K562 (cell line): ENCODE measurements at regions not wholly inside any gene's neighbourhood (a gene's known extent, or its start where the extent isn't known, plus 50 kb on each side); places are given as distances from the start of the nearest gene placed in this dataset.

Source experiments
- BACH1 ChIP-seq: fragments of 200-800 bp; sonication (Bioruptor generic); IDR thresholded peaks from 2 replicates; pipeline ENCODE4 v1.6.1; 2016; ENCODE audit warnings: missing genetic modification characterization, missing compliant biosample characterization
- FOS ChIP-seq: IDR thresholded peaks from 3 replicates; pipeline ENCODE4 v1.6.1; 2011; ENCODE audit not compliant: insufficient read length; ENCODE audit errors: extremely low read depth
- MYBL2 ChIP-seq, 2 experiments: fragments of 450-650 bp in 1 of 2; sonication (generic) in 1 of 2; formaldehyde crosslinking in 1 of 2; IDR thresholded peaks; 2 replicates each; pipeline versions ENCODE4 v1.6.1 to v1.8.1; 2017 to 2022; ENCODE audit warnings: borderline replicate concordance in 1 of 2, inconsistent platforms in 1 of 2, low read depth in 1 of 2, mild to moderate bottlenecking in 1 of 2, missing genetic modification reagents in 1 of 2, moderate library complexity in 1 of 2
- MYC ChIP-seq, 2 experiments: fragments of 250-450 bp in 1 of 2; sonication (Bioruptor Pico) in 1 of 2; IDR thresholded peaks; 2 replicates each; pipeline versions ENCODE4 v1.5.1 to v1.6.1; 2012 to 2021; ENCODE audit warnings: low read depth in 2 of 2, borderline replicate concordance in 1 of 2, improper control_type of control experiment in 1 of 2, low read length in 1 of 2, mild to moderate bottlenecking in 1 of 2, moderate library complexity in 1 of 2
- POLR2AphosphoS5 ChIP-seq: IDR thresholded peaks from 2 replicates; pipeline ENCODE4 v1.6.1; 2011; ENCODE audit warnings: mild to moderate bottlenecking, low read depth, low read length, moderate library complexity; ENCODE audit not compliant: control insufficient read depth, insufficient read depth
- RAD21 ChIP-seq, 2 experiments: fragments of 250-450 bp in 1 of 2; fragments of 450-650 bp in 1 of 2; sonication (Bioruptor Pico) in 1 of 2; formaldehyde crosslinking in 1 of 2; IDR thresholded peaks in 1 of 2; conservative IDR thresholded peaks in 1 of 2; 2 replicates each; pipeline versions ENCODE4 v1.4.0 to v1.8.0; 2020 to 2022; ENCODE audit warnings: mild to moderate bottlenecking in 2 of 2, moderate library complexity in 1 of 2
- SETDB1 ChIP-seq: IDR thresholded peaks from one replicate; pipeline ENCODE4 v1.6.1; 2012; ENCODE audit warnings: low read length, control low read depth, inconsistent platforms
- SIN3A ChIP-seq, 2 experiments: fragments of 150-350 bp in 1 of 2; IDR thresholded peaks; 2 replicates each; pipeline ENCODE4 v1.6.1; 2011 to 2016; ENCODE audit warnings: borderline replicate concordance in 2 of 2, low read depth in 2 of 2, low read length in 2 of 2, mild to moderate bottlenecking in 2 of 2, moderate library complexity in 2 of 2; ENCODE audit not compliant: control insufficient read depth in 1 of 2
- TCF7 ChIP-seq: sonication (generic); IDR thresholded peaks from 2 replicates; pipeline ENCODE4 v1.6.1; 2016; ENCODE audit warnings: antibody characterized with exemption, borderline replicate concordance
- TF ChIP-seq, protein P1 (sequence below), 3 experiments: IDR thresholded peaks in 2 of 3; conservative IDR thresholded peaks in 1 of 3; 2 replicates each; pipeline ENCODE4 v1.5.1; 2011 to 2012; ENCODE audit warnings: low read length in 3 of 3, mild to moderate bottlenecking in 3 of 3, control low read depth in 2 of 3, improper control_type of control experiment in 1 of 3, inconsistent platforms in 1 of 3, low read depth in 1 of 3, mixed read lengths in 1 of 3, moderate library complexity in 1 of 3; ENCODE audit not compliant: insufficient read depth in 2 of 3
- TF ChIP-seq, protein P2 (sequence below): fragments of 250-450 bp; sonication (Bioruptor Pico); IDR thresholded peaks from 2 replicates; pipeline ENCODE4 v1.8.0; 2021; ENCODE audit warnings: moderate library complexity, mild to moderate bottlenecking, inconsistent platforms
- TF ChIP-seq, protein P3 (sequence below): sonication (generic); formaldehyde crosslinking; IDR thresholded peaks from 2 replicates; pipeline ENCODE4 v1.8.1; 2023; ENCODE audit warnings: mild to moderate bottlenecking, missing genetic modification reagents
- TF ChIP-seq, protein P4 (sequence below): sonication (generic); formaldehyde crosslinking; IDR thresholded peaks from 2 replicates; pipeline ENCODE4 v1.8.0; 2023; ENCODE audit warnings: mild to moderate bottlenecking, missing genetic modification reagents
- TF ChIP-seq, protein P5 (sequence below): sonication (generic); formaldehyde crosslinking; IDR thresholded peaks from 2 replicates; pipeline ENCODE4 v1.9.0; 2022; ENCODE audit warnings: mild to moderate bottlenecking, missing genetic modification reagents

DNA sequence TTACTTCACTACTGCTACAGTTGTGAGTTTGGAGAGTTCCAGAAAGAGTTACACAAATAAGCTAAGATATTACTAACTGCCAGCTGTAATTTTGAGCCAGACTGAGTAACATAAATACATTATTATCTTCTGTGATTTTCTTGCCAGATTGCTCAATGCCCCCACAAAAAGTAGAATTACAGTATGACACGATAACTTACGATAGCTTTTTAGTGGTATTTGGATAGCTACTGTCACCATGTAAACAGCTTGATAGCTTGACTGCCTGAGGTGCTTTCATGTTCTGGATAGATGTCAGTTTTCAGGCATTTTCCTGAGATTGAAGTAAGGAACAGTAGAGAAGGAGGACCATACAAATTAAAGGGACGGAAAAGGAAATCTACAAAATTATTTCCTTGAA lies 533.3 kb downstream of the SOCS6 start:
- TF ChIP-seq, protein P1, sequence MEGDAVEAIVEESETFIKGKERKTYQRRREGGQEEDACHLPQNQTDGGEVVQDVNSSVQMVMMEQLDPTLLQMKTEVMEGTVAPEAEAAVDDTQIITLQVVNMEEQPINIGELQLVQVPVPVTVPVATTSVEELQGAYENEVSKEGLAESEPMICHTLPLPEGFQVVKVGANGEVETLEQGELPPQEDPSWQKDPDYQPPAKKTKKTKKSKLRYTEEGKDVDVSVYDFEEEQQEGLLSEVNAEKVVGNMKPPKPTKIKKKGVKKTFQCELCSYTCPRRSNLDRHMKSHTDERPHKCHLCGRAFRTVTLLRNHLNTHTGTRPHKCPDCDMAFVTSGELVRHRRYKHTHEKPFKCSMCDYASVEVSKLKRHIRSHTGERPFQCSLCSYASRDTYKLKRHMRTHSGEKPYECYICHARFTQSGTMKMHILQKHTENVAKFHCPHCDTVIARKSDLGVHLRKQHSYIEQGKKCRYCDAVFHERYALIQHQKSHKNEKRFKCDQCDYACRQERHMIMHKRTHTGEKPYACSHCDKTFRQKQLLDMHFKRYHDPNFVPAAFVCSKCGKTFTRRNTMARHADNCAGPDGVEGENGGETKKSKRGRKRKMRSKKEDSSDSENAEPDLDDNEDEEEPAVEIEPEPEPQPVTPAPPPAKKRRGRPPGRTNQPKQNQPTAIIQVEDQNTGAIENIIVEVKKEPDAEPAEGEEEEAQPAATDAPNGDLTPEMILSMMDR (IDR thresholded peaks at IDR 0.05 in 2 of 3, conservative IDR thresholded peaks at IDR 0.05 in 1 of 3; ENCODE audit: insufficient read depth in 2 of 3, low read depth in 1 of 3, low read length in 3 of 3): no peak
- no peak for TF ChIP-seq POLR2AphosphoS5
- TF ChIP-seq FOS: no peak
- no peak for TF ChIP-seq SETDB1
- no peak for TF ChIP-seq BACH1
- TF ChIP-seq, protein P2, sequence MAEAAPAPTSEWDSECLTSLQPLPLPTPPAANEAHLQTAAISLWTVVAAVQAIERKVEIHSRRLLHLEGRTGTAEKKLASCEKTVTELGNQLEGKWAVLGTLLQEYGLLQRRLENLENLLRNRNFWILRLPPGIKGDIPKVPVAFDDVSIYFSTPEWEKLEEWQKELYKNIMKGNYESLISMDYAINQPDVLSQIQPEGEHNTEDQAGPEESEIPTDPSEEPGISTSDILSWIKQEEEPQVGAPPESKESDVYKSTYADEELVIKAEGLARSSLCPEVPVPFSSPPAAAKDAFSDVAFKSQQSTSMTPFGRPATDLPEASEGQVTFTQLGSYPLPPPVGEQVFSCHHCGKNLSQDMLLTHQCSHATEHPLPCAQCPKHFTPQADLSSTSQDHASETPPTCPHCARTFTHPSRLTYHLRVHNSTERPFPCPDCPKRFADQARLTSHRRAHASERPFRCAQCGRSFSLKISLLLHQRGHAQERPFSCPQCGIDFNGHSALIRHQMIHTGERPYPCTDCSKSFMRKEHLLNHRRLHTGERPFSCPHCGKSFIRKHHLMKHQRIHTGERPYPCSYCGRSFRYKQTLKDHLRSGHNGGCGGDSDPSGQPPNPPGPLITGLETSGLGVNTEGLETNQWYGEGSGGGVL (CRISPR knock-in tag): no peak
- no peak for TF ChIP-seq MYC (IDR thresholded peaks at IDR 0.05; ENCODE audit: low read depth, low read length)
- TF ChIP-seq MYC (CRISPR knock-in tag; IDR thresholded peaks at IDR 0.05; ENCODE audit: borderline replicate concordance, low read depth): no peak
- TF ChIP-seq, protein P3, sequence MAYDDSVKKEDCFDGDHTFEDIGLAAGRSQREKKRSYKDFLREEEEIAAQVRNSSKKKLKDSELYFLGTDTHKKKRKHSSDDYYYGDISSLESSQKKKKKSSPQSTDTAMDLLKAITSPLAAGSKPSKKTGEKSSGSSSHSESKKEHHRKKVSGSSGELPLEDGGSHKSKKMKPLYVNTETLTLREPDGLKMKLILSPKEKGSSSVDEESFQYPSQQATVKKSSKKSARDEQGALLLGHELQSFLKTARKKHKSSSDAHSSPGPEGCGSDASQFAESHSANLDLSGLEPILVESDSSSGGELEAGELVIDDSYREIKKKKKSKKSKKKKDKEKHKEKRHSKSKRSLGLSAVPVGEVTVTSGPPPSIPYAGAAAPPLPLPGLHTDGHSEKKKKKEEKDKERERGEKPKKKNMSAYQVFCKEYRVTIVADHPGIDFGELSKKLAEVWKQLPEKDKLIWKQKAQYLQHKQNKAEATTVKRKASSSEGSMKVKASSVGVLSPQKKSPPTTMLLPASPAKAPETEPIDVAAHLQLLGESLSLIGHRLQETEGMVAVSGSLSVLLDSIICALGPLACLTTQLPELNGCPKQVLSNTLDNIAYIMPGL (CRISPR knock-in tag): no peak
- TF ChIP-seq RAD21 (CRISPR knock-in tag; conservative IDR thresholded peaks at IDR 0.05 in 1 of 2, IDR thresholded peaks at IDR 0.05 in 1 of 2): no peak
- no peak for TF ChIP-seq SIN3A (IDR thresholded peaks at IDR 0.05; ENCODE audit: borderline replicate concordance in 2 of 2, control insufficient read depth in 1 of 2, low read depth in 2 of 2, low read length in 2 of 2)
- no peak for TF ChIP-seq MYBL2 (IDR thresholded peaks at IDR 0.05; ENCODE audit: low read depth)
- no peak for TF ChIP-seq MYBL2 (CRISPR knock-in tag; IDR thresholded peaks at IDR 0.05; ENCODE audit: borderline replicate concordance)
- TF ChIP-seq, protein P4, sequence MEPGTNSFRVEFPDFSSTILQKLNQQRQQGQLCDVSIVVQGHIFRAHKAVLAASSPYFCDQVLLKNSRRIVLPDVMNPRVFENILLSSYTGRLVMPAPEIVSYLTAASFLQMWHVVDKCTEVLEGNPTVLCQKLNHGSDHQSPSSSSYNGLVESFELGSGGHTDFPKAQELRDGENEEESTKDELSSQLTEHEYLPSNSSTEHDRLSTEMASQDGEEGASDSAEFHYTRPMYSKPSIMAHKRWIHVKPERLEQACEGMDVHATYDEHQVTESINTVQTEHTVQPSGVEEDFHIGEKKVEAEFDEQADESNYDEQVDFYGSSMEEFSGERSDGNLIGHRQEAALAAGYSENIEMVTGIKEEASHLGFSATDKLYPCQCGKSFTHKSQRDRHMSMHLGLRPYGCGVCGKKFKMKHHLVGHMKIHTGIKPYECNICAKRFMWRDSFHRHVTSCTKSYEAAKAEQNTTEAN (CRISPR knock-in tag): no peak
- TF ChIP-seq, protein P5, sequence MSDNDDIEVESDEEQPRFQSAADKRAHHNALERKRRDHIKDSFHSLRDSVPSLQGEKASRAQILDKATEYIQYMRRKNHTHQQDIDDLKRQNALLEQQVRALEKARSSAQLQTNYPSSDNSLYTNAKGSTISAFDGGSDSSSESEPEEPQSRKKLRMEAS (CRISPR knock-in tag): no peak
- no peak for TF ChIP-seq TCF7
